Ovary (tissue), 7 donors: ENCODE measurements at regions not wholly inside any gene's neighbourhood (a gene's known extent, or its start where the extent isn't known, plus 50 kb on each side); places are given as distances from the start of the nearest gene placed in this dataset.

Experiments
- DNase-seq, 5 donors: peaks; one replicate each; pipeline ENCODE4 v3.0.0-alpha.2; 2019 to 2020
- H3K27ac ChIP-seq, 2 donors: fragments of 200-600 bp; one replicate each; pipeline versions ENCODE4 v1.5.1 to v1.8.0; 2019 to 2022
- H3K27me3 ChIP-seq: fragments of 200-600 bp; one replicate; pipeline ENCODE4 v1.8.0; 2022
- H3K36me3 ChIP-seq: fragments of 200-600 bp; sonication (generic); one replicate; pipeline ENCODE4 v1.5.1; 2019
- H3K4me1 ChIP-seq: one replicate; pipeline ENCODE4 v1.8.1; 2013; ENCODE audit warnings: mild to moderate bottlenecking, moderate library complexity; ENCODE audit not compliant: insufficient read depth
- H3K4me3 ChIP-seq: fragments of 200-600 bp; sonication (generic); one replicate; pipeline ENCODE4 v1.5.1; 2017
- H3K9me3 ChIP-seq, 2 donors: fragments of 200-600 bp in 1 of 2; sonication (generic) in 1 of 2; one replicate each; pipeline versions ENCODE4 v1.5.1 to v1.8.1; 2013 to 2019; ENCODE audit warnings: mild to moderate bottlenecking in 1 of 2, moderate library complexity in 1 of 2
- EP300 ChIP-seq: sonication (generic); formaldehyde crosslinking; IDR thresholded peaks from one replicate; pipeline ENCODE4 v1.6.1; 2017; ENCODE audit warnings: antibody characterized with exemption
- POLR2A ChIP-seq: fragments of 450-650 bp; IDR thresholded peaks from one replicate; pipeline ENCODE4 v1.6.1; 2017; ENCODE audit warnings: antibody characterized with exemption, mild to moderate bottlenecking, moderate library complexity
- WGBS, 3 donors: extraction: QIAGEN DNeasy Blood & Tissue Kit in 1 of 3; methylation state at CpG; one replicate each; pipeline versions ENCODE4 v1.1.5 to v1.1.7; 2013 to 2017; 5-methylcytosine and 5-hydroxymethylcytosine counted together
- intact Hi-C, 4 donors: fragments of 100-400 bp; cut with DNase I; formaldehyde crosslinking; loops; one replicate each; pipeline versions ENCODE4 v1.11.0 to v1.15.1; 2022 to 2023
- TF ChIP-seq, protein P1 (sequence below), 3 donors: fragments of 450-650 bp in 2 of 3; fragments of 200-600 bp in 1 of 3; IDR thresholded peaks; one replicate each; pipeline versions ENCODE4 v1.5.1 to v1.8.0; 2016 to 2022; ENCODE audit warnings: antibody characterized with exemption in 3 of 3, mild to moderate bottlenecking in 1 of 3
- donor health status: DM: no; HTN: no; CAD: no; lungs with moderate emphysema.
- donor health status: DM: no; HTN: no; CAD: no.
- donor health status: Bipolar disorder and iron deficiency.
- donor health status: DM: no; HTN: no; CAD: no.
- donor health status: DM: yes; HTN: yes; CAD: no.

DNA sequence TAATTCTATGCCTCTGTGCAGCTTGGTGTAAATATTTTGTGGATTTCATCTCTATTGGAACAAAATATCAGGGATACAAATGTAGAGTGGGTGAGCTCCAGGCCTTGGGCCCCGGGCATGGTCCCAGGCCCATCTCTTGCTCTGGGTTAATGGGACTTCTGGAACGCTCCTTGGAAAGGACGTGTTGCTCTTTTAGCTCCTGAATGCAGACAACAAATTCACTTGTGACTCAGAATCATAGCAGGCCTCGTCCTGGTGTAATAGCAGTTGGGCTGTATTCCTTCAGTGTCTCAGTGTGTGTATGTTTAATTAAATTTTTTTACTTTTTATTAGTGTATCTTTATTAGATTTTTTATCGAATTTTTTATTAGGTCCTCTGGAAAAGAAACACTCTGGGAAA lies 266.7 kb upstream of the C2CD4B start:
- H3K27me3 ChIP-seq = no peaks in the 10 kb centered on the region
- H3K36me3 ChIP-seq = no peaks in the 10 kb centered on the region
- no peaks in the 10 kb centered on the region for H3K9me3 ChIP-seq
- H3K4me1 ChIP-seq = no peaks in the 10 kb centered on the region
- 81 to 89% (median 88%) methylated on average over 5 of the region's 5 CpGs for WGBS, 3 donors
- no peak for DNase-seq
- intact Hi-C loops = no loop called here
- H3K27ac ChIP-seq = no peak overlapping the region
- no peak overlapping the region for H3K4me3 ChIP-seq
- no peak for TF ChIP-seq POLR2A
- TF ChIP-seq, protein P1, sequence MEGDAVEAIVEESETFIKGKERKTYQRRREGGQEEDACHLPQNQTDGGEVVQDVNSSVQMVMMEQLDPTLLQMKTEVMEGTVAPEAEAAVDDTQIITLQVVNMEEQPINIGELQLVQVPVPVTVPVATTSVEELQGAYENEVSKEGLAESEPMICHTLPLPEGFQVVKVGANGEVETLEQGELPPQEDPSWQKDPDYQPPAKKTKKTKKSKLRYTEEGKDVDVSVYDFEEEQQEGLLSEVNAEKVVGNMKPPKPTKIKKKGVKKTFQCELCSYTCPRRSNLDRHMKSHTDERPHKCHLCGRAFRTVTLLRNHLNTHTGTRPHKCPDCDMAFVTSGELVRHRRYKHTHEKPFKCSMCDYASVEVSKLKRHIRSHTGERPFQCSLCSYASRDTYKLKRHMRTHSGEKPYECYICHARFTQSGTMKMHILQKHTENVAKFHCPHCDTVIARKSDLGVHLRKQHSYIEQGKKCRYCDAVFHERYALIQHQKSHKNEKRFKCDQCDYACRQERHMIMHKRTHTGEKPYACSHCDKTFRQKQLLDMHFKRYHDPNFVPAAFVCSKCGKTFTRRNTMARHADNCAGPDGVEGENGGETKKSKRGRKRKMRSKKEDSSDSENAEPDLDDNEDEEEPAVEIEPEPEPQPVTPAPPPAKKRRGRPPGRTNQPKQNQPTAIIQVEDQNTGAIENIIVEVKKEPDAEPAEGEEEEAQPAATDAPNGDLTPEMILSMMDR (IDR thresholded peaks at IDR 0.05) = no peak
- TF ChIP-seq EP300 = no peak

DNA sequence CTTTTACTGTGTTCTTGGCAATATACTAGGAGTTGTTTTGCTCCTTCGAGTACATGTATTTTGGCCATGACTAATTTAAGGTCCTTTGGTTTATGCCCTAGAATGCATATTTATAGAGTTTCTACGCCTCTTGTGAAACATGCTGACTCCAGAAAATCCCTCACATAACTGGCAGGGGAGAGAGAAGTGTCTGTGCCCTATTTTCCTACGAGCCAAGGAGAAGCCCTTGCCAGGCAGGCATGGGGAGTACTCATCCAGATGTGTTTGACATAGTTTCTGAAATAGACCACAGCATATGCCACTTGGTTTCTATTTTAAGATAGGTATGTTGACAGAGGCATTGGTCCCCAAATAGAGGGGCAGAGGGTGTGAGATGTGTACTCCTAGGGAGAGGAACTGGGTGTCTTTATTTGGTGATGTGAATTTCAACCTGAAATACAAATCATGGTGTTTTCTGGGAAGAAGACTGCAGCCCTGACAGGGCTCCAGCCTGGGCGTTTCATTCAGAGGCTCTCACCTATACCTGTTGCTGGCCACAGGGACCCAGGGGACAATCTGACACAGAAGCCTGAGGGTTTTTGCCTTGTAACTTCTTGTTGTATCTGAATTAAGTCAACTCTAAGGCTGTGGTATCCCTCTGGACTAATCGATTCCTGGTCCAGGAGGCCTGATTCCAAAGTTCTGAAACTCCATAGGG lies 267.8 kb upstream of the C2CD4B start:
- Histone ChIP-seq H3K27ac (no peak overlapping the region), H3K4me1 (no peaks in the 10 kb centered on the region), H3K27me3 (no peaks in the 10 kb centered on the region)

DNA sequence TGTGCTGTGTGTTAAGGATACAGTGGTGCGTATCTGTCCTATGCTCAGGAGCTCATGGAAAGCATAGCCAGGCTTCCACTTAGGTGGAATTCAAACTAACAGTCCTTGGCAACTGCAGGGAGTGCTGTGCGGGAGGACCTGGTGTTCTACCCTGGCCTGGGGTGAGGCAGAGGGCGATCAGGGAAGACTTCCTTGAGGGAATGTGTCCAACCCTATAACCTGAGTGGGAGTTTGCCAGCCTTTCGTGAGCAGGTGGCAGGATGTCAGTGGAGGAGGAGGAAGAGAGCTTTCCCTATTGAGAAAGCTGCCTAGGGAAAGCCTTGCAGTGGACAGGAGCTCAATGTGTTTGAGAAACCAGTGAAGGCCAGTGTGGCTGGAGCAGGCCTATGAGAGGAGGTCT lies 271.1 kb upstream of the C2CD4B start:
- Histone ChIP-seq H3K27ac (no peak overlapping the region), H3K27me3 (no peaks in the 10 kb centered on the region), H3K36me3 (no peaks in the 10 kb centered on the region), H3K9me3 (no peaks in the 10 kb centered on the region), H3K4me1 (no peaks in the 10 kb centered on the region), H3K4me3 (no peak overlapping the region)
- DNase-seq = no peak
- WGBS, 3 donors = 88 to 91% (median 89%) methylated on average over 4 of the region's 4 CpGs
- intact Hi-C loops = no loop called here
- TF ChIP-seq POLR2A (no peak), EP300 (no peak)
- TF ChIP-seq, protein P1 (IDR thresholded peaks at IDR 0.05) = no peak

More for the DNA sequence above, 267.8 kb upstream of the C2CD4B start:
- TF ChIP-seq, protein P1 (IDR thresholded peaks at IDR 0.05) = no peak
- TF ChIP-seq POLR2A (no peak), EP300 (no peak)
- Histone ChIP-seq H3K36me3 (no peaks in the 10 kb centered on the region), H3K9me3 (no peaks in the 10 kb centered on the region), H3K4me3 (no peak overlapping the region)
- intact Hi-C loops = no loop called here
- 66 to 75% (median 71%) methylated on average over 5 of the region's 5 CpGs for WGBS, 3 donors
- DNase-seq = no peak

DNA sequence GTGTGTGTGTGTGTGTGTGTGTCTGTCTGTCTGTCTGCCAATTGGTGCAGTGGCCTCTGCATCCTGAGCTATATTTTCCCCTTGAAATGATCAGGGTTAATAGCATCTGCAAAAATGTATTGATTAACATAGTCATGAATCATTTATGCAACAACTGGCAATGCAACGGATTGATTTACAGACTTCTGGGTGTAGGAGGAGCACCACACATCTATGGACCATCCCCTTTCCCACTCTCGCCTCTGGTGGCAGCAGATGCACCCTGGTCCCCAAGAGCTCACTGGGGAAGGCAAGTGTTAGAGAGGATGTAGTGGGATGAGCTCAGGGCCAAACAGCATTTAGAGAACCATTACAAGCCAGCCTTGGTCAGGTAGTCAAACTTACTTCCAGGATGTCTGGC lies 272.7 kb upstream of the C2CD4B start:
- intact Hi-C loops = no loop called here
- no peaks in the 10 kb centered on the region for H3K9me3 ChIP-seq
- H3K4me3 ChIP-seq = no peak overlapping the region
- TF ChIP-seq EP300 (no peak), POLR2A (no peak)
- TF ChIP-seq, protein P1 (IDR thresholded peaks at IDR 0.05) = no peak
- H3K36me3 ChIP-seq = no peaks in the 10 kb centered on the region
- no peaks in the 10 kb centered on the region for H3K4me1 ChIP-seq
- WGBS, 3 donors = 82 to 98% (median 89%) methylated on average over 2 of the region's 2 CpGs
- no peaks in the 10 kb centered on the region for H3K27me3 ChIP-seq
- no peak for DNase-seq
- no peak overlapping the region for H3K27ac ChIP-seq
